Central memory CD8-positive, alpha-beta T cell (primary cell): ENCODE measurements at regions not wholly inside any gene's neighbourhood (a gene's known extent, or its start where the extent isn't known, plus 50 kb on each side); places are given as distances from the start of the nearest gene placed in this dataset.

Source experiments
- ATAC-seq: fragments of 150-1000 bp; cut with Tn5 transposase; replicated peaks from 2 replicates; pipeline ENCODE4 v1.10.0; 2022; ENCODE audit warnings: mild to moderate bottlenecking, moderate FRiP score, moderate number of reproducible peaks; ENCODE audit not compliant: poor library complexity, severe bottlenecking; ENCODE audit errors: extremely low read depth
- DNase-seq, 2 donors: peaks; one replicate each; pipeline ENCODE4 v3.0.0; 2021; ENCODE audit warnings: low spot score in 2 of 2
- H3K27ac Mint-ChIP-seq: one replicate; pipeline ENCODE4 v1.8.0; 2022; ENCODE audit warnings: low read depth, mild to moderate bottlenecking, moderate library complexity, mixed read lengths
- H3K27me3 Mint-ChIP-seq: one replicate; pipeline ENCODE4 v1.8.0; 2022; ENCODE audit warnings: mixed read lengths
- H3K36me3 Mint-ChIP-seq: one replicate; pipeline ENCODE4 v1.8.0; 2022; ENCODE audit warnings: mild to moderate bottlenecking, moderate library complexity, mixed read lengths; ENCODE audit not compliant: insufficient read depth
- H3K4me1 Mint-ChIP-seq: one replicate; pipeline ENCODE4 v1.8.0; 2022; ENCODE audit warnings: mixed read lengths
- H3K4me3 Mint-ChIP-seq: one replicate; pipeline ENCODE4 v1.8.0; 2022; ENCODE audit warnings: mild to moderate bottlenecking, moderate library complexity, mixed read lengths
- H3K9me3 Mint-ChIP-seq: one replicate; pipeline ENCODE4 v1.8.0; 2022; ENCODE audit warnings: mixed read lengths

GRCh38 chr4:153034681-153035080 lies 98.6 kb downstream of the FHDC1 start:
- no peak for DNase-seq
- H3K27me3 Mint-ChIP-seq: peaks cover 27% of the 10 kb centered on the region
- H3K36me3 Mint-ChIP-seq: no peaks in the 10 kb centered on the region
- H3K4me3 Mint-ChIP-seq: no peak overlapping the region
- peaks cover 7% of the 10 kb centered on the region for H3K9me3 Mint-ChIP-seq
- no peak for ATAC-seq
- no peak overlapping the region for H3K27ac Mint-ChIP-seq
- H3K4me1 Mint-ChIP-seq: no peaks in the 10 kb centered on the region

- no peaks in the 10 kb centered on the region for H3K36me3 Mint-ChIP-seq
Observed at GRCh38 chr4:153036931-153037482, 100.9 kb downstream of the FHDC1 start.

GRCh38 chr4:153038623-153039311 lies 102.6 kb downstream of the FHDC1 start:
- Mint-ChIP-seq H3K9me3 (no peaks in the 10 kb centered on the region), H3K4me1 (no peaks in the 10 kb centered on the region), H3K27ac (no peak overlapping the region), H3K4me3 (no peak overlapping the region), H3K36me3 (no peaks in the 10 kb centered on the region), H3K27me3 (peaks cover 32% of the 10 kb centered on the region)
- DNase-seq: no peak
- no peak for ATAC-seq

More at GRCh38 chr4:153036931-153037482, 100.9 kb downstream of the FHDC1 start:
- DNase-seq (no peak), ATAC-seq (no peak)
- Mint-ChIP-seq H3K27me3 (peaks cover 24% of the 10 kb centered on the region), H3K9me3 (no peaks in the 10 kb centered on the region), H3K4me3 (no peak overlapping the region), H3K4me1 (no peaks in the 10 kb centered on the region), H3K27ac (no peak overlapping the region)

GRCh38 chr4:153039542-153040185 lies 103.5 kb downstream of the FHDC1 start:
- Mint-ChIP-seq H3K36me3 (no peaks in the 10 kb centered on the region), H3K4me1 (no peaks in the 10 kb centered on the region), H3K4me3 (no peak overlapping the region), H3K27ac (no peak overlapping the region), H3K27me3 (peaks cover 38% of the 10 kb centered on the region), H3K9me3 (no peaks in the 10 kb centered on the region)
- ATAC-seq (no peak), DNase-seq (no peak)

- DNase-seq (no peak), ATAC-seq (no peak)
- Mint-ChIP-seq H3K4me3 (no peak overlapping the region), H3K9me3 (no peaks in the 10 kb centered on the region), H3K27me3 (peaks cover 46% of the 10 kb centered on the region), H3K4me1 (no peaks in the 10 kb centered on the region), H3K27ac (no peak overlapping the region), H3K36me3 (no peaks in the 10 kb centered on the region)
Observed at GRCh38 chr4:153040677-153041076, 104.6 kb downstream of the FHDC1 start.

GRCh38 chr4:153044036-153044435 lies 107.9 kb downstream of the FHDC1 start:
- DNase-seq (no peak), ATAC-seq (no peak)
- Mint-ChIP-seq H3K27ac (no peak overlapping the region), H3K36me3 (no peaks in the 10 kb centered on the region), H3K4me3 (no peak overlapping the region), H3K27me3 (peaks cover 59% of the 10 kb centered on the region), H3K9me3 (no peaks in the 10 kb centered on the region), H3K4me1 (no peaks in the 10 kb centered on the region)

- DNase-seq (no peak), ATAC-seq (no peak)
- no peaks in the 10 kb centered on the region for H3K36me3 Mint-ChIP-seq
- H3K27me3 Mint-ChIP-seq: peaks cover 55% of the 10 kb centered on the region
- no peak overlapping the region for H3K4me3 Mint-ChIP-seq
- no peaks in the 10 kb centered on the region for H3K4me1 Mint-ChIP-seq
- H3K27ac Mint-ChIP-seq: no peak overlapping the region
- H3K9me3 Mint-ChIP-seq: no peaks in the 10 kb centered on the region
Observed at GRCh38 chr4:153045111-153045982, 109.2 kb downstream of the FHDC1 start.

- no peak overlapping the region for H3K27ac Mint-ChIP-seq
- H3K9me3 Mint-ChIP-seq: no peaks in the 10 kb centered on the region
- ATAC-seq (no peak), DNase-seq (no peak)
- H3K4me3 Mint-ChIP-seq: no peak overlapping the region
- no peaks in the 10 kb centered on the region for H3K36me3 Mint-ChIP-seq
- peaks cover 46% of the 10 kb centered on the region for H3K27me3 Mint-ChIP-seq
- no peaks in the 10 kb centered on the region for H3K4me1 Mint-ChIP-seq
Observed at GRCh38 chr4:153058671-153059060, 122.5 kb downstream of the FHDC1 start.

- ATAC-seq: no peak
- H3K4me3 Mint-ChIP-seq: no peak overlapping the region
- DNase-seq: no peak
Observed at GRCh38 chr4:153060196-153060595, 124.1 kb downstream of the FHDC1 start.

GRCh38 chr4:153061971-153062370 lies 125.8 kb downstream of the FHDC1 start:
- H3K4me3 Mint-ChIP-seq: no peak overlapping the region
- DNase-seq (no peak), ATAC-seq (no peak)
- no peaks in the 10 kb centered on the region for H3K4me1 Mint-ChIP-seq
- no peak overlapping the region for H3K27ac Mint-ChIP-seq
- H3K36me3 Mint-ChIP-seq: no peaks in the 10 kb centered on the region
- H3K9me3 Mint-ChIP-seq: no peaks in the 10 kb centered on the region
- peaks cover 17% of the 10 kb centered on the region for H3K27me3 Mint-ChIP-seq

More at GRCh38 chr4:153060196-153060595, 124.1 kb downstream of the FHDC1 start:
- H3K27me3 Mint-ChIP-seq: peaks cover 30% of the 10 kb centered on the region
- no peaks in the 10 kb centered on the region for H3K9me3 Mint-ChIP-seq
- no peaks in the 10 kb centered on the region for H3K4me1 Mint-ChIP-seq
- no peaks in the 10 kb centered on the region for H3K36me3 Mint-ChIP-seq
- H3K27ac Mint-ChIP-seq: no peak overlapping the region

- ATAC-seq (no peak), DNase-seq (no peak)
- no peaks in the 10 kb centered on the region for H3K4me1 Mint-ChIP-seq
- no peaks in the 10 kb centered on the region for H3K9me3 Mint-ChIP-seq
- no peak overlapping the region for H3K27ac Mint-ChIP-seq
- peaks cover 9% of the 10 kb centered on the region for H3K27me3 Mint-ChIP-seq
- H3K36me3 Mint-ChIP-seq: no peaks in the 10 kb centered on the region
- no peak overlapping the region for H3K4me3 Mint-ChIP-seq
Observed at GRCh38 chr4:153062652-153063168, 126.6 kb downstream of the FHDC1 start.

GRCh38 chr4:153063490-153063889 lies 127.4 kb downstream of the FHDC1 start:
- no peak overlapping the region for H3K27ac Mint-ChIP-seq
- H3K9me3 Mint-ChIP-seq: no peaks in the 10 kb centered on the region
- H3K4me1 Mint-ChIP-seq: no peaks in the 10 kb centered on the region
- H3K4me3 Mint-ChIP-seq: no peak overlapping the region
- no peaks in the 10 kb centered on the region for H3K36me3 Mint-ChIP-seq
- DNase-seq: no peak
- ATAC-seq: no peak
- peaks cover 1% of the 10 kb centered on the region for H3K27me3 Mint-ChIP-seq
